ENCODE measurements at regions not wholly inside any gene's neighbourhood (a gene's known extent, or its start where the extent isn't known, plus 50 kb on each side); places are given as distances from the start of the nearest gene placed in this dataset.

DNA sequence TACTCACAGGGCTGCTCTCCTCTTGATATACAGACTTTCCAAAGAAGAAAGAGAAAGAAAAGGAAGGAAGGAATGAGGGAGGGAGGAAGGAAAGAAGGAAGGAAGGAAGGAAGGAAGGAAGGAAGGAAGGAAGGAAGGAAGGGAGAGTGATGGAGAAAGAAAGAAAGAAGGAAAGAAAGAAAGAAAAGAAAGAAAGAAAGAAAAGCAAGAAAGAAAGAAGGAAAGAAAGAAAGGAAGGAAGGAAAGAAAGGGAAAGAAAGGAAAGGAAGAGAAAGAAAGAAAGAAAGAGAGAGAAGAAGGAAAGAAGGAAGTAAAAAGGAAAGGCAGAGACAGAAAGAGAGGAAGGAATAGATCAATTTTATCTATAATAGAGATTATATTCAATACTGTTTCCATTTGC, 1257.4 kb downstream of the EPHA7 start:
- TF ChIP-seq POLR2A (IDR thresholded peaks at IDR 0.05): no peak
- TF ChIP-seq, protein P1, sequence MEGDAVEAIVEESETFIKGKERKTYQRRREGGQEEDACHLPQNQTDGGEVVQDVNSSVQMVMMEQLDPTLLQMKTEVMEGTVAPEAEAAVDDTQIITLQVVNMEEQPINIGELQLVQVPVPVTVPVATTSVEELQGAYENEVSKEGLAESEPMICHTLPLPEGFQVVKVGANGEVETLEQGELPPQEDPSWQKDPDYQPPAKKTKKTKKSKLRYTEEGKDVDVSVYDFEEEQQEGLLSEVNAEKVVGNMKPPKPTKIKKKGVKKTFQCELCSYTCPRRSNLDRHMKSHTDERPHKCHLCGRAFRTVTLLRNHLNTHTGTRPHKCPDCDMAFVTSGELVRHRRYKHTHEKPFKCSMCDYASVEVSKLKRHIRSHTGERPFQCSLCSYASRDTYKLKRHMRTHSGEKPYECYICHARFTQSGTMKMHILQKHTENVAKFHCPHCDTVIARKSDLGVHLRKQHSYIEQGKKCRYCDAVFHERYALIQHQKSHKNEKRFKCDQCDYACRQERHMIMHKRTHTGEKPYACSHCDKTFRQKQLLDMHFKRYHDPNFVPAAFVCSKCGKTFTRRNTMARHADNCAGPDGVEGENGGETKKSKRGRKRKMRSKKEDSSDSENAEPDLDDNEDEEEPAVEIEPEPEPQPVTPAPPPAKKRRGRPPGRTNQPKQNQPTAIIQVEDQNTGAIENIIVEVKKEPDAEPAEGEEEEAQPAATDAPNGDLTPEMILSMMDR (IDR thresholded peaks at IDR 0.05): no peak

All from body of pancreas (tissue), 4 donors.